Thyroid gland (tissue), 4 donors: ENCODE measurements at regions not wholly inside any gene's neighbourhood (a gene's known extent, or its start where the extent isn't known, plus 50 kb on each side); places are given as distances from the start of the nearest gene placed in this dataset.
"Not testable (repeated sequence)": the region's sequence is repeated elsewhere in the genome, so short reads cannot be mapped to it uniquely, and the experiment has no call there.

Experiments used
- DNase-seq, 2 donors: peaks; one replicate each; pipeline ENCODE4 v3.0.0-alpha.2; 2019
- H3K27ac ChIP-seq, 3 donors: fragments of 200-600 bp; sonication (generic); 1 replicate in 2 of 3; 2 replicates in 1 of 3; pipeline ENCODE4 v1.5.1; 2016 to 2019; ENCODE audit warnings: mild to moderate bottlenecking in 1 of 3, moderate library complexity in 1 of 3
- H3K27me3 ChIP-seq: fragments of 200-600 bp; sonication (generic); one replicate; pipeline ENCODE4 v1.5.1; 2019
- H3K36me3 ChIP-seq, 2 donors: fragments of 200-600 bp; sonication (generic); one replicate each; pipeline ENCODE4 v1.5.1; 2016 to 2019
- H3K4me1 ChIP-seq, 2 donors: fragments of 200-600 bp; sonication (generic); one replicate each; pipeline ENCODE4 v1.5.1; 2017 to 2019
- H3K4me3 ChIP-seq, 3 donors: fragments of 200-600 bp; sonication (generic); replicated peaks in 1 of 3; 1 replicate in 2 of 3; 2 replicates in 1 of 3; pipeline ENCODE4 v1.5.1; 2016; ENCODE audit warnings: mild to moderate bottlenecking in 1 of 3
- H3K9me3 ChIP-seq: fragments of 200-600 bp; sonication (generic); one replicate; pipeline ENCODE4 v1.5.1; 2017
- POLR2A ChIP-seq, 2 donors: fragments of 450-650 bp; IDR thresholded peaks; one replicate each; pipeline ENCODE4 v1.6.1; 2017; ENCODE audit warnings: antibody characterized with exemption in 2 of 2, mild to moderate bottlenecking in 2 of 2, moderate library complexity in 1 of 2
- WGBS, 2 donors: methylation state at CpG; one replicate each; pipeline ENCODE4 v1.1.5; 2017; 5-methylcytosine and 5-hydroxymethylcytosine counted together
- intact Hi-C: fragments of 100-400 bp; cut with DNase I; formaldehyde crosslinking; loops from one replicate; pipeline ENCODE4 v1.15.1; 2023
- TF ChIP-seq, protein P1 (sequence below), 6 experiments: fragments of 200-600 bp in 3 of 6; fragments of 450-650 bp in 3 of 6; sonication (generic) in 3 of 6; IDR thresholded peaks; one replicate each; pipeline ENCODE4 v1.5.1; 2016 to 2019; ENCODE audit warnings: antibody characterized with exemption in 6 of 6, mild to moderate bottlenecking in 2 of 6, inconsistent platforms in 1 of 6, moderate library complexity in 1 of 6

DNA sequence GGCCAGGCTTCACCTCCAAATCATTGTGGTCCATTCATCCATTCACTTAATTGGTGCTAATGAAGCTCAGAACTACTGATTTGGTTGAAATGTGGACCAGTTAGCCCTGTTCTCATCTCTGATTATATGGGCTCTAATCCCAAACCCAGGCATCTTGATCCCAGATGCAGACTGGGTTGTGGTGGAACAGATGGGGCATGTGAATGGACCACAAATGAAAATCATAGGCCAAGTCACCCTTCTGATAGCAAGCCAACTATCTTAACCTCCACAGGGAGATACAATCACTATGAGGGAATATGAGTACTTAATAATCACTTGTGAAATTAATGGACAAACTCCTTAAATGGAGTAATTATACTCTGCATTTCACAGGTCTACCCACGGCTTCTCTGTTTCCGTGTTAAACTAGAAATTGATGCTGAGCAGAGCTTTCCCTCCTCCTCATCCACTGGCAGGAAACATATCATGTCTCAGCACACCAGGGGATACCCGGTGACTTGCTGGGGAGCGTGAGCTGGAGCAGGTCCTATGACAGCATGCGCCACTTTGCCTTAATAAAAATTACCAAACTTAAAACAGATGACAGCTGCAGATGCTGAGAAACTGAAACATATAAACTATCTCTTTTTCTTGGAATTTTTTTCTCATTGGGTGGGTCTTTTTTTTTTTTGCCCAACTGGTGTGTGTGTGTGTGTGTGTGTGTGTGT is 108.8 kb upstream of the HEY2 start:
- no peaks in the 10 kb centered on the region for H3K4me1 ChIP-seq
- TF ChIP-seq POLR2A (IDR thresholded peaks at IDR 0.05) = no peak
- TF ChIP-seq, protein P1, sequence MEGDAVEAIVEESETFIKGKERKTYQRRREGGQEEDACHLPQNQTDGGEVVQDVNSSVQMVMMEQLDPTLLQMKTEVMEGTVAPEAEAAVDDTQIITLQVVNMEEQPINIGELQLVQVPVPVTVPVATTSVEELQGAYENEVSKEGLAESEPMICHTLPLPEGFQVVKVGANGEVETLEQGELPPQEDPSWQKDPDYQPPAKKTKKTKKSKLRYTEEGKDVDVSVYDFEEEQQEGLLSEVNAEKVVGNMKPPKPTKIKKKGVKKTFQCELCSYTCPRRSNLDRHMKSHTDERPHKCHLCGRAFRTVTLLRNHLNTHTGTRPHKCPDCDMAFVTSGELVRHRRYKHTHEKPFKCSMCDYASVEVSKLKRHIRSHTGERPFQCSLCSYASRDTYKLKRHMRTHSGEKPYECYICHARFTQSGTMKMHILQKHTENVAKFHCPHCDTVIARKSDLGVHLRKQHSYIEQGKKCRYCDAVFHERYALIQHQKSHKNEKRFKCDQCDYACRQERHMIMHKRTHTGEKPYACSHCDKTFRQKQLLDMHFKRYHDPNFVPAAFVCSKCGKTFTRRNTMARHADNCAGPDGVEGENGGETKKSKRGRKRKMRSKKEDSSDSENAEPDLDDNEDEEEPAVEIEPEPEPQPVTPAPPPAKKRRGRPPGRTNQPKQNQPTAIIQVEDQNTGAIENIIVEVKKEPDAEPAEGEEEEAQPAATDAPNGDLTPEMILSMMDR (IDR thresholded peaks at IDR 0.05) = no peak
- WGBS, 2 donors = 70 to 89% methylated on average over 5 of the region's 5 CpGs
- H3K27ac ChIP-seq = no peak overlapping the region
- no peak overlapping the region for H3K4me3 ChIP-seq
- no peaks in the 10 kb centered on the region for H3K36me3 ChIP-seq
- DNase-seq = no peak
- intact Hi-C loops = no loop called here
- H3K9me3 ChIP-seq = no peaks in the 10 kb centered on the region
- H3K27me3 ChIP-seq = no peaks in the 10 kb centered on the region

DNA sequence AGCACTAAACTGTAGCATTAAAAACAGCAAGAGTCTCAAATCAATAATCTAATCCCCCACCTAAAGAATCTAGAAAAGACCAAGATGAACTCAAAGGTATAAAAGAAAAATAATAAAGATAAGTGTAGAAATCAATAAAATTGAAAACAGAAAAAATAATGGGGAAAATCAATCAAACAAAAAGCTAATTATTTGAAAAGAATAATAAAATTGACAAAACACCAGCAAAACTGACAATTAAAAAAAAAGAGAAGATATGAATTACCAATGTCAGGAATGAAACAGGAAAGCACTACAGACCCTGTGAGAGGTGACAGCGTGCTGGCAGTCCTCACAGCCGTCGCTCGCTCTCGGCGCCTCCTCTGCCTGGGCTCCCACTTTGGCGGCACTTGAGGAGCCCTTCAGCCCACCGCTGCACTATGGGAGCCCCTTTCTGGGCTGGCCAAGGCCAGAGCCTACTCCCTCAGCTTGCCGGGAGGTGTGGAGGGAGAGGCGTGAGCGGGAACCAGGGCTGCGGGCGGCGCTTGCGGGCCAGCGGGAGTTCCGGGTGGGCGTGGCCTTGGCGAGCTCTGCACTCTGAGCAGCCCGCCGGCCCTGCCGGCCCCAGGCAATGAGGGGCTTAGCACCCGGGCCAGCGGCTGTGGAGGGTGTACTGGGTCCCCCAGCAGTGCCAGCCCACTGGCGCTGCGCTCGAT is 105.3 kb upstream of the HEY2 start:
- H3K9me3 ChIP-seq, H3K27ac ChIP-seq, intact Hi-C loops, H3K36me3 ChIP-seq, H3K4me1 ChIP-seq, H3K4me3 ChIP-seq, DNase-seq, H3K27me3 ChIP-seq: not testable (repeated sequence)
- 96 to 97% methylated on average over 19 to 21 of the region's 27 CpGs for WGBS, 2 donors

DNA sequence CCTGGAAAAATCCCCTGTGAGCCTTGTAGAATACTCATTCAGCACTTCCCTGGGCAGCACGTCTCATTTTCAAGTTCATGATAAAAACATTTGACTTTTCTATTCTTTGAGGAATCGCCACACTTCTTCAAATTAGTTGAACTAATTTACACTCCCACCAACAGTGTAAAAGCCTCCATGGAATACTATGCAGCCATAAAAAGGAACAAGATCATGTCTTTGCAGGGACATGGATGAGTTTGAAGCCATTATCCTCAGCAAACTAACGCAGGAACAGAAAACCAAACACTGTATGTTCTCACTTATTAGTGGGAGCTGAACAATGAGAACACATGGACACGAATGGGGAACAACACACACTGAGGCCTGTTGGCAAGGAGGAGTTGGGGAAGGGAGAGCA is 102.0 kb upstream of the HEY2 start:
- Histone ChIP-seq H3K36me3 (no peaks in the 10 kb centered on the region), H3K4me1 (no peaks in the 10 kb centered on the region), H3K9me3 (no peaks in the 10 kb centered on the region), H3K27ac (no peak overlapping the region), H3K27me3 (no peaks in the 10 kb centered on the region), H3K4me3 (no peak overlapping the region)
- TF ChIP-seq POLR2A (IDR thresholded peaks at IDR 0.05) = no peak
- TF ChIP-seq, protein P1 (IDR thresholded peaks at IDR 0.05) = no peak
- 94 to 98% methylated on average over 4 of the region's 4 CpGs for WGBS, 2 donors
- intact Hi-C loops = no loop called here
- no peak for DNase-seq

DNA sequence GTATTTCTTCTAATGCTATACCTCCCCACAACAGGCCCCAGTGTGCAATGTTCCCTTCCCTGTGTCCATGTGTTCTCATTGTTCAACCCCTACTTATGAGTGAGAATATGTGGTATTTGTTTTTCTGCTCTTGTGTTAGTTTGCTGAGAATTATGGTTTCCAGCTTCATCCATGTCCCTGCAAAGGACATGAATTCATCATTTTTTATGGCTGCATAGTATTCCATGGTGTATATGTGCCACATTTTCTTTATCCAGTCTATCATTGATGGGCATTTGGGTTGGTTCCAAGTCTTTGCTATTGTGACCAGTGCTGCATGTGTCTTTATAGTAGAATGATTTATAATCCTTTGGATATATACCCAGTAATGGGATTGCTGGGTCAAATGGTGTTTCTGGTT is 95.7 kb upstream of the HEY2 start:
- DNase-seq, H3K9me3 ChIP-seq, H3K36me3 ChIP-seq, H3K4me1 ChIP-seq, H3K27me3 ChIP-seq, intact Hi-C loops, H3K27ac ChIP-seq, H3K4me3 ChIP-seq: not testable (repeated sequence)

DNA sequence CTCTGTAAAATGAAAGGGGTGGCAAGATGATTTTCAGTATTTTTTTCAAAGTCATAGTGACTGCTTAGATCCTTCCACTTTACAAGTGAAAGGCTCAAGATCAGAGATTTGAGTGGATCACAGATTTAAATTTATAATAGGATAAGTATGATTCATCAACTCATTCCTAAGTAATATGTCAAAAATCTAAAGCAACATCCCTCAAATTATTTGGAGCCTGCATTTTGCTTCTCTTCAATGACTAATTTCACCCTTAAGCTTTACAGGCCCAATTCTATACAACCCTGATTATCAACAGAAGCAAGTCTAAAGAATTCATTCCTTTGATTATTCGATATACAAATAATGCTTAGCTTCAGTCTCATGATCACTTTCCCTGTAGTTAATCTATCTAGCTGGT is 93.9 kb upstream of the HEY2 start:
- H3K36me3 ChIP-seq = no peaks in the 10 kb centered on the region
- H3K27me3 ChIP-seq = no peaks in the 10 kb centered on the region
- H3K9me3 ChIP-seq = no peaks in the 10 kb centered on the region
- no peak overlapping the region for H3K27ac ChIP-seq
- no peaks in the 10 kb centered on the region for H3K4me1 ChIP-seq
- whole genome bisulfite sequencing, 2 donors = 95 to 98% methylated on average over 1 of the region's 1 CpG
- no peak overlapping the region for H3K4me3 ChIP-seq
- TF ChIP-seq, protein P1 (IDR thresholded peaks at IDR 0.05) = no peak
- no peak for TF ChIP-seq POLR2A (IDR thresholded peaks at IDR 0.05)
- intact Hi-C loops = no loop called here
- no peak for DNase-seq

DNA sequence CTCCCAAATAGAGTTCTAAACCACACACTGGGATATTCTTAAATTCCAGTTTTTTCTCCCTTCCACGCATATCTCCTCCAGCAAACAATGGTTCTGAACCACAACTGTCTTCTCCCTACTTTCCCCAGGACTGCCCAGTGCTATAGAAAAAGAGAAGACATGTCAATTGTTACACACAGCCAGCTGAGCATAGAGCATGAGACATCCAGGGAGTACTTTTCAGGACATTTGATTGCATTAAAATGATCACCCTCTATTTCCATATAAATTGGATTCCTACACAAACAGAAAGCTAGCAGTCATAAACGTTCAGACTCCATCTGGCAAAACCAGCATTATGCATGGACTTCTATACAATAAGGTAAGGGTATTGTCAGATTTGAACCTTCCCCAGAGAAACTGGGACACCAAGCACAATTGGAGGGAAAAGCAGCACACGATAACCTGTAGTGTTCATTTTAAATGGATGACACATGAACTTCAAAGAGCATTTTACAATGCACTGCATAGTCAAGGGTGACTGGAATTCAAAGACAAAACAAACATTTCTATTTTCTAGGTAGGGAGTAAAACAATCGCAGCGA is 93.1 kb upstream of the HEY2 start:
- 42 to 56% methylated on average over 5 of the region's 5 CpGs for WGBS, 2 donors
- H3K9me3 ChIP-seq = no peaks in the 10 kb centered on the region
- H3K36me3 ChIP-seq = no peaks in the 10 kb centered on the region
- DNase-seq = no peak
- no peak overlapping the region for H3K4me3 ChIP-seq
- intact Hi-C loops = no loop called here
- no peak overlapping the region for H3K27ac ChIP-seq
- H3K4me1 ChIP-seq = no peaks in the 10 kb centered on the region
- no peak for TF ChIP-seq POLR2A (IDR thresholded peaks at IDR 0.05)
- TF ChIP-seq, protein P1 (IDR thresholded peaks at IDR 0.05) = no peak
- no peaks in the 10 kb centered on the region for H3K27me3 ChIP-seq
